Panc1 (cell line): ENCODE measurements at regions not wholly inside any gene's neighbourhood (a gene's known extent, or its start where the extent isn't known, plus 50 kb on each side); places are given as distances from the start of the nearest gene placed in this dataset.

Source experiments
- ATAC-seq: fragments of 200-7000 bp; cut with Tn5 transposase; 2 replicates; pipeline ENCODE4 v1.9.1; 2020; ENCODE audit warnings: mild to moderate bottlenecking, moderate library complexity
- BruUV-seq: library from RNA; stranded (reverse); fragments of 400-500 nt; replicated peaks from 2 replicates; lab custom pipeline; 2021; lab: Mats Ljungman, UMichigan
- CTCF ChIA-PET: fragments of 300-600 bp; sonication (Branson Sonifier 250); formaldehyde crosslinking; loops from one replicate; lab custom pipeline; 2022; ENCODE audit warnings: antibody characterized with exemption; lab: Charles Lee
- POLR2A ChIA-PET: fragments of 300-600 bp; sonication (Branson Sonifier 250); formaldehyde crosslinking; loops from one replicate; lab custom pipeline; 2022; ENCODE audit warnings: antibody characterized with exemption; lab: Charles Lee
- DNase-seq: peaks from one replicate; pipeline ENCODE4 v3.0.0-alpha.2; 2010; ENCODE audit warnings: low read depth, low spot score
- H3K27ac ChIP-seq: 2 replicates; pipeline ENCODE4 v1.5.1; 2011; ENCODE audit warnings: mild to moderate bottlenecking, low read length, inconsistent platforms
- H3K27me3 ChIP-seq: fragments of 200-500 bp; sonication (Bioruptor generic); 2 replicates; pipeline ENCODE4 v1.6.0; 2014; ENCODE audit warnings: low read length, inconsistent platforms; ENCODE audit not compliant: control insufficient read depth, insufficient read depth
- H3K36me3 ChIP-seq: fragments of 200-500 bp; sonication (Bioruptor generic); 2 replicates; pipeline ENCODE4 v1.5.1; 2014; ENCODE audit warnings: inconsistent platforms, mild to moderate bottlenecking, low read length, moderate library complexity; ENCODE audit not compliant: control insufficient read depth, insufficient read depth
- H3K4me1 ChIP-seq: 2 replicates; pipeline ENCODE4 v1.5.1; 2011; ENCODE audit warnings: inconsistent platforms, mild to moderate bottlenecking, low read length, moderate library complexity; ENCODE audit not compliant: control insufficient read depth, insufficient read depth
- H3K4me3 ChIP-seq, 2 experiments: 2 replicates each; pipeline ENCODE4 v1.5.1; 2011 to 2012; ENCODE audit warnings: low read depth in 2 of 2, low read length in 2 of 2, mild to moderate bottlenecking in 2 of 2, inconsistent platforms in 1 of 2, moderate library complexity in 1 of 2
- H3K9me3 ChIP-seq: fragments of 200-500 bp; sonication (Bioruptor generic); 2 replicates; pipeline ENCODE4 v1.5.1; 2014; ENCODE audit warnings: low read depth, mild to moderate bottlenecking, inconsistent platforms, low read length, moderate library complexity; ENCODE audit not compliant: control insufficient read depth, insufficient read depth
- CTCF ChIP-seq: fragments of 450-650 bp; IDR thresholded peaks from 2 replicates; pipeline ENCODE4 v1.5.1; 2017; ENCODE audit warnings: mild to moderate bottlenecking
- POLR2AphosphoS5 ChIP-seq: IDR thresholded peaks from 2 replicates; pipeline ENCODE4 v1.6.1; 2012; ENCODE audit warnings: mild to moderate bottlenecking, low read depth, low read length, moderate library complexity
- REST ChIP-seq, 2 experiments: IDR thresholded peaks; 2 replicates each; pipeline ENCODE4 v1.6.1; 2011 to 2012; ENCODE audit warnings: low read depth in 2 of 2, control low read depth in 1 of 2, low read length in 1 of 2, mild to moderate bottlenecking in 1 of 2, moderate library complexity in 1 of 2; ENCODE audit not compliant: insufficient read depth in 1 of 2
- SIN3A ChIP-seq: IDR thresholded peaks from 2 replicates; pipeline ENCODE4 v1.6.1; 2012; ENCODE audit warnings: low read depth, mild to moderate bottlenecking, low read length, moderate library complexity, borderline replicate concordance; ENCODE audit not compliant: insufficient read depth
- TCF7L2 ChIP-seq: IDR thresholded peaks from 2 replicates; pipeline ENCODE4 v1.6.1; 2011; ENCODE audit warnings: mild to moderate bottlenecking, low read depth, low read length, inconsistent platforms
- in situ Hi-C: cut with HindIII; loops from 2 replicates; pipeline ENCODE4 v1.10.0; 2016; ENCODE audit warnings: low sequenced_read_pairs, low pct_unique_long_range_greater_than_20kb
- intact Hi-C: fragments of 100-400 bp; cut with micrococcal nuclease; formaldehyde crosslinking; loops from one replicate; pipeline ENCODE4 v1.10.0; 2022; ENCODE audit not compliant: unreplicated experiment

- Histone ChIP-seq H3K4me3 (no peak overlapping the region), H3K36me3 (no peaks in the 10 kb centered on the region), H3K27me3 (no peaks in the 10 kb centered on the region), H3K27ac (no peak overlapping the region), H3K4me1 (no peaks in the 10 kb centered on the region), H3K9me3 (no peaks in the 10 kb centered on the region)
- in situ Hi-C loops, result no loop called here
- POLR2A ChIA-PET, result no interaction called here
- ATAC-seq (no peak), DNase-seq (no peak)
- intact Hi-C loops, result no loop called here
- TF ChIP-seq POLR2AphosphoS5 (no peak), TCF7L2 (no peak), CTCF (no peak), SIN3A (no peak), REST (IDR thresholded peaks at IDR 0.05; ENCODE audit: insufficient read depth in 1 of 2, low read depth in 2 of 2, low read length in 1 of 2) (no peak)
- CTCF ChIA-PET, result no interaction called here
- BruUV-seq, result no TSS peak
Observed at GRCh38 chr5:13385066-13385465, 559.4 kb downstream of the DNAH5 start.

GRCh38 chr5:13382232-13382631 lies 562.3 kb downstream of the DNAH5 start:
- CTCF ChIA-PET, result no interaction called here
- TF ChIP-seq TCF7L2 (no peak), SIN3A (no peak), POLR2AphosphoS5 (no peak), CTCF (no peak), REST (IDR thresholded peaks at IDR 0.05; ENCODE audit: insufficient read depth in 1 of 2, low read depth in 2 of 2, low read length in 1 of 2) (no peak)
- Histone ChIP-seq H3K4me3 (no peak overlapping the region), H3K4me1 (no peaks in the 10 kb centered on the region), H3K36me3 (no peaks in the 10 kb centered on the region), H3K9me3 (no peaks in the 10 kb centered on the region), H3K27ac (no peak overlapping the region), H3K27me3 (no peaks in the 10 kb centered on the region)
- ATAC-seq, result no peak
- no TSS peak for BruUV-seq
- intact Hi-C loops (no loop called here), in situ Hi-C loops (no loop called here)
- DNase-seq, result no peak
- POLR2A ChIA-PET, result no interaction called here
